GM21360 (cell line): ENCODE measurements at regions not wholly inside any gene's neighbourhood (a gene's known extent, or its start where the extent isn't known, plus 50 kb on each side); places are given as distances from the start of the nearest gene placed in this dataset.

Source experiments
- ATAC-seq: cut with Tn5 transposase; IDR thresholded peaks from one replicate; pipeline ENCODE4 v1.9.1; 2021; ENCODE audit warnings: mild to moderate bottlenecking, moderate library complexity; ENCODE audit not compliant: unreplicated experiment

DNA sequence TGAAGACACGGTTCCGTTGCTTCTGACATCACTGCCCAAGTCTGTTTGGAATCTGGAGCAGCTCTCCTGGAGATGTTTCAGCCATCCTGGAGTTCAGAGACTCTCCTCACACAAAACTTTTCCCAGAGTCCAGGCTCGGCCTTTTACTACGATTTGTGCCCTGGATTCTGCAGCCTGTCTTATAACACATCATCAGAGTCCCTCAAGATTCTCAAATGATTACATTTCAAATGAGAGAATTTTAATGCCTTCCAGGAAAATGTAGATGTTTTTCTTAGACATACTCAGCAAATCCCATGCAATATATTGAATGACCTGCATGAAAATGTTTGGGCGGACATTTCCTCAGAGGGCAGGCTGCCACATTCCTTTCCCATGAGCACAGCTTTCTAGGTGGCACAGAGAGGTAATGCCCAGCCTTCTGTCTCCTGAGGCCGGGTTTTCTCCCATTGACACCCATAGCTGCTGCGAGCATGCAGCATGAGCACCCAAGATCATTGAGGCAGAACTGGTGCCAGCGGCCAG lies 129.1 kb downstream of the SNX19 start:
- no peak for ATAC-seq

- ATAC-seq, result no peak
Measured at GRCh38 chr11:130787973-130788570, 128.2 kb downstream of the SNX19 start.

- ATAC-seq, result no peak
Measured at GRCh38 chr11:130789056-130789640, 127.1 kb downstream of the SNX19 start.

DNA sequence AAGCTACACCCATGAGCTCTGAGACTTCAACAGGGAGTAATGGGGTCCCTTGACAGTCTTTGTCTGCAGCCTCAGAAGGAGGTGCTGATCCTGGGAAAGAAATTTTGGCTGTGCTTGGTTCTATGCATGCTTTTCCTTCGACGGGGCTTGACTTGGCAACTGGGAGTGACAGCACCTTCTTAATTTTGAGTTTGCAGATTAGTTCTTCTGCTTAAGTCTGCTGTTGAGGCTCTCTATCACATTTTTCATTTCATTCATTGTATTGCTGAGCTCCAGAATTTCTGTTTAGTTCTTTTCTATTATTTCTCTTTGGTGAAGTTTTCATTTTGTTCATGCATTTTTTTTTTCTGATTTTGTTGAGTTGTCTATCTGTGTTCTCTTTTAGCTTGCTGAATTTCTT lies 125.6 kb downstream of the SNX19 start:
- ATAC-seq, result no peak

DNA sequence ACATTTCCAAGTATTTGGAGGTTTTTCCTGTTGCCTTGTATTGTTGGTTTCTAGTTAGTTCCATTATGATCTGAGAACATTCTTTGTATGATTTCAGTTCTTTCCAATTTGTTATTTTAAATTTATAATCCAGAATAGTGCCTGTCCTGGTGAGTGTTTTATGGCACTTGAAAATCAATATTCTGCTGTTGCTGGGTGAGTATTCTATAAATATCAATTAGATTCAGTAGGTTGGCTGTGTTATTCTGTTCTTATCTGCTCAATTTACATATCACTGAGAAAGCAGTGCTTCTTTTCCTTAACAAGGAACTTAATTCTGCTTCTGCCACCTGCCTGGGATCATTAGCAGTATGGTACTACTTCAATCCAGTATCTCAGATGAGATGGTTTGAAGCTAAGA lies 123.5 kb downstream of the SNX19 start:
- no peak for ATAC-seq

DNA sequence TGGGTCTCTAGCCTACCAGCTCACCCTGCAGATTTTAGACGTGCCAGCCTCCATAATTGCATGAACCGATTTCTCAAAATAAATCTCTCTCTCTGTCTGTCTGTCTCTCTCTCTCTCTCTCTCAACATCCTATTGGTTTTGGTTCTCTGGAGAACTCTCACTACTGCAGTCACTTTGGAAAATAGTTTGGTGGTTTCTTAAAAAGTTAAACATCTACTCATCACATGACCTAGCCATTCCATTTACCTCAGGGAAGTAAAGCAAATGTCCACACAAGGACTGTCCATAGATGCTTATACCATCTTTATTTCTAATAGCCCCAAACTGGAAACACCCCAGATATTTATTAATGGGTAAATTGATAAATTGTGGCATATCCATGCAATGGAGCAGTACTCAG lies 119.5 kb downstream of the SNX19 start:
- ATAC-seq, result no peak

GRCh38 chr11:130798280-130798679 lies 118.0 kb downstream of the SNX19 start:
- ATAC-seq, result no peak

GRCh38 chr11:130798801-130799200 lies 117.5 kb downstream of the SNX19 start:
- ATAC-seq, result no peak

GRCh38 chr11:130801333-130802122 lies 114.8 kb downstream of the SNX19 start:
- no peak for ATAC-seq

- no peak for ATAC-seq
Measured at GRCh38 chr11:130802567-130802966, 113.7 kb downstream of the SNX19 start.

DNA sequence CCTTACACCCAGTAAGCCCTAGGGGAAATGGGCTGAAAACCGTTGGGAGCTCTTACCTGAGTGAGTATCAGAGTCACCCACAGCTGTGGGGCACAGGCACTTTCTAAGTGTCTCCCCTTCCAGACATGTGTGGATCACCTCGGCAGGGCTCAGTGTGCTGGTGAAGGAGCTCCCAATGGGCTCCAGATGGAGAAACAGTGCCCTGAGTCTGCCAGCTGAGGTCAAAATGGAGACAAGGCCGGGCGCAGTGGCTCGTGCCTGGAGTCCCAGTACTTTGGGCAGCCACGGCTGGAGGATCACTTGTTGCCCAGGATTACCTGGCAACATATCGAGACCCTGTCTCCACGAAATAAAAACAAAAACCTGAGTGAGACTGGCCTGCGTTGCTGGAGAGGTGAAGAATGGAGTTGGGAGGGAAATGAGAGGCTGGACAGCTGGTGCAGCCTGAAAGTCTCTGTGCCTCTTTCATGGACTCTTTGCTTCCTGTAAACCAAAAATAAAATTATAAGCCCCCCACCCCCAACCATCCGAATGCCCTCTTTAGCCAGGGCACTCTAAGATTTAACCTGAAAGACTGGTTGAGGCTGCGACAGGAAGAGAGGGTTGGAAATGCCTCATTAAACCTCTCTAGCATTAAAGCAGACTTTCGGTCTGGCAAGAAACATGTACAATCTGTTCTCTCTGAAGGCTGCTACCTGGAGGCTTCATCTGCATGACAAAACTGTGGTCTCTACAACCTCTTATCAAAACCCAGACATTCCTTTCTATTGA lies 111.8 kb downstream of the SNX19 start:
- no peak for ATAC-seq

- ATAC-seq, result no peak
Measured at GRCh38 chr11:130806746-130807145, 109.5 kb downstream of the SNX19 start.

DNA sequence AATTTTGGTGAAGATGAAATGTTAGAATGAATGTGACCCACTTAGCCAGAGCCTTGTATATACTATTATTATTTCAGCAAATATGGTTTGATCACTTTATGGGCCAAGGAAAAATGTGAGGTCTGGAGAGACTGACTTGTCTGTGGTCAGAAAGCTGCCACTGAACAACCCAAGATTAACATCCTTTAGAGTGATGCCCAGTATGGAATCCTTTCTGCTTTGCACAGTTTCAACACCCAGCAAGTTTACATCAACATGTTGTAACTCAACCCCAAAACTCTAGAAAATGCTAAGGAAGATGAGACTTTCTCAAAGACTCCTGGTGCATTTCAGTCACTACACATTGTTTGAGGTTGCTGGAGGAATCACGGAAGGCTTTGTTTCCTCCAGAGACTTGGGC lies 107.7 kb downstream of the SNX19 start:
- ATAC-seq, result no peak

DNA sequence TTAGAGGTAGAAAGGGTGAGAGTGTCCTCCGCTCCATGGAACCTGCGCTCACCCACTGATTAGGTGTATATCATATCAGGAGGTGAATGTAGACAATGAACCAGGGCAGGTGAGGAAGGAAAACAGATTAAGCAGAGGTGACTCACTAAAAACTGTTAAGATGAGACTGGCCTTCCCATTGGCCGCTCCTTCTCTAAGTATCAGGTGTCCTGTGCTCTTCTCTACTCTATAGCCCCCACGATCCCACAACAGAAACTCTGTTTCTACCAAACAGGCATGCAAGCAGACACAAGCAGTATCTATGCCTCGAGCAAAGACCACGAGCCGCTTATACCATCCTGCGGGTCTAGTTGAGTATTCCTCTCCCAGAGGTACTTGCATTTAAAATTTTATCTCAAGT lies 103.1 kb downstream of the SNX19 start:
- no peak for ATAC-seq

DNA sequence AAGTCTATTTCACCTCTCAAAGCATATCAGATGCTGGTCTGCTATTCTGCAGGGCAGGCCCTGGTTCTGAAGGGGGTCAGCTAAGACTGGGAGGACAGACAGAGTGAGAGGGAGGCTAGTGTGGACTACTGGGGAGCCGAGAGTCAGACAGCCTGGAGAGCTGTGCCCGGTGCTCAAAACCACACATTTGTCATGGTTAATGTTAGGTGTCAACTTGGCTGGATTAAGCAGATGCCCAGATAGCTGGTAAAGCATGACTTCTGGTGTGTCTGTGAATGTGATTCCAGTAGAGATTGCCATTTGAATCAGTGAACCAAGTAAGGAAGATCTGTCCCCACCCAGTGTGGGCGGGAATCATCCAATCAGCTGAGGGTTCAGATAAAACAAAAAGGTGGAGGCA lies 102.6 kb downstream of the SNX19 start:
- ATAC-seq, result no peak

DNA sequence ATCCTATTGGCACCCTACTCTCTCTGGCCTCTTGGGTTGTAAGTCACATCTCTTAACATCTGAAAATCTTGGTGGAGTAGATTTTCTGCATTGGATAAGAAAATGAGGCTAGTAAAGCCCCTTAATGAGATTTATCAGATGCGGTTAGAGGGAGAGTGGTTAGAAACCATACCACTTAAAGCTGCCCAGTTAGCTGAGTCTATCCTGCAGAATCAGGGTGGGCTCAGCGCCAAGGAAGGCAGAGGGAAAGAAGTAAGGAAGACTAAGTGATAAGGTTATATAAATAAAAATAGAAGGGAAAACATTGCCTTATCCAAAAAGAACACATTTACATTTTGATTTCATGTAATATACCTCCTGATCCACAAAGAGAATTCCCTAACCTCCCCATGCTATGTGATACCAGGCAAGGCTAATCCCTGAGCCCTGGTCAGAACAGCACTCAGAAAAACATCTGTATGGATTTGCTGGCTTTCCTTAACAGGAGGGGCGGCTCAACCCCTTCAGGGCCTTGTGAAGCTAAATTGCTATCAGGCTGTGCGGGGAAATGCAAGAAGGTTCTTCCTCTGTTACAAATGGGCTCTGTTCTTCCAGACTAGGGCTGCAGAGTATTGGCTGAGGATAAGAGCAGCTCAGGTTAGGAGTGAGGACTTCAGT lies 101.7 kb downstream of the SNX19 start:
- no peak for ATAC-seq

DNA sequence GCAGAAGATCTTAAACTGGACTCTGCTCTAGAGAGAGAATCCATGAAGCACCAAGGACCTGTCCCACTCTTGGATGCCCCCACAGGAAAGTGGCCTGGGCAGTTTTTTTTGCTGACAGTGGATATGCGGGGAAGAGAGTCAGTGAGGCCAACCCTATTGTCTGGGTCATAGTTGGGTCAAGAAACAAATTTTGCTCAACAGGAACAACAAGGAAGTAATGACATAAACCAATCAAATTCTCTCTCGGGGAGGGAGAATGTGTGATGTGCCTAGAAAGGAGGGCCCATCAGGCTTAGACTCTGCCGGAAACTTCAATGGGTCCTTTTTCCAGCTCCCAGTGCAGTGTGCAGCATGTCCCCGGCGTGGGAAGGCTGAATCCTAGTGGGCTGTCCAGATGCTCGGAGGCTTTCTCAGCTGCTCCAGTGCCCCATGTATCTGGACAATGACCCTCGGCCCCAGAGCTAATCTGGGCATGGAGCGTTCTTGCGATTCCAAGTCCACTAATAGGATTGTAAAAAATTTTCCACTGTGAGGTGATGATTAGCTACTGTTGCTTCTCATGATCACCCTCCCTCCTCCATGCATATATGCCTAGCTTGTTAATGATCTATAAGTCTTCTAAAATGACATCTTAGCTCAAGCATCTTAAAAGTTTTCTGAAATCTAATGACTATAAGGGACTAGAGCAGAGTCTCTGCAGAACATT lies 101.0 kb downstream of the SNX19 start:
- no peak for ATAC-seq

DNA sequence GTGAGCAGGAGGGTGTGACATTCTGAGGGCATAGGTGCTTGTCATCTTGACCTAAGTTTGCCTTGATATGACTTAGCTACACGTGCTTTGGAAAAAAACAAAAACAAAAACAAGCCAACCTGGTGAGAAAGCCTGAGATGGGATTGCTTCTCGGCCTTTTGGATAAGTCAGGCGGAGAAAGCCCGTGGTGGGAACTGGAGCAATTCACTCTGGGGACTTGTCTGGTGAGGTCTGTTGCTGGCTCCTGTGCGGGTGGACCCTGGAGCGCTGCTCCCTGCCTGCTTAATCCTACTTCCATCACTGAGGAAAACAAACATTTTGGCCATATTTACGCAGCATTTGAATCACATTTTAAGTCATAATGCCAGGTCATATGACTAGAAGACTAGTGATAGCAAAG lies 100.3 kb downstream of the SNX19 start:
- no peak for ATAC-seq

GRCh38 chr11:130816546-130817329 lies 99.5 kb downstream of the SNX19 start:
- ATAC-seq, result no peak
